ENCODE measurements at regions not wholly inside any gene's neighbourhood (a gene's known extent, or its start where the extent isn't known, plus 50 kb on each side); places are given as distances from the start of the nearest gene placed in this dataset.

GRCh38 chr5:7315118-7315517 lies 80.8 kb upstream of the ADCY2 start:
- no peak for DNase-seq (ENCODE audit: insufficient read length, low spot score)
- FAIRE-seq, result no peak

GRCh38 chr5:7317751-7318150 lies 78.2 kb upstream of the ADCY2 start:
- DNase-seq (ENCODE audit: insufficient read length, low spot score) (no peak), FAIRE-seq (no peak)
- TF ChIP-seq CTCF (IDR thresholded peaks at IDR 0.05; ENCODE audit: insufficient read depth, missing control alignments), result no peak

More at GRCh38 chr5:7315118-7315517, 80.8 kb upstream of the ADCY2 start:
- no peak for TF ChIP-seq CTCF (IDR thresholded peaks at IDR 0.05; ENCODE audit: insufficient read depth, missing control alignments)

- no peak for TF ChIP-seq CTCF (IDR thresholded peaks at IDR 0.05; ENCODE audit: insufficient read depth, missing control alignments)
- DNase-seq (ENCODE audit: insufficient read length, low spot score) (no peak), FAIRE-seq (no peak)
These were observed 75.1 kb upstream of the ADCY2 start for GRCh38 chr5:7320701-7321301.

- no peak for TF ChIP-seq CTCF (IDR thresholded peaks at IDR 0.05; ENCODE audit: insufficient read depth, missing control alignments)
These were observed 74.2 kb upstream of the ADCY2 start for GRCh38 chr5:7321724-7322123.

GRCh38 chr5:7324919-7325318 lies 71.0 kb upstream of the ADCY2 start:
- TF ChIP-seq CTCF (IDR thresholded peaks at IDR 0.05; ENCODE audit: insufficient read depth, missing control alignments), result no peak
- no peak for FAIRE-seq
- DNase-seq (ENCODE audit: insufficient read length, low spot score), result no peak

More at GRCh38 chr5:7321724-7322123, 74.2 kb upstream of the ADCY2 start:
- no peak for DNase-seq (ENCODE audit: insufficient read length, low spot score)
- no peak for FAIRE-seq

GRCh38 chr5:7325975-7326913 lies 69.7 kb upstream of the ADCY2 start:
- no peak for DNase-seq (ENCODE audit: insufficient read length, low spot score)
- no peak for FAIRE-seq
- TF ChIP-seq CTCF (IDR thresholded peaks at IDR 0.05; ENCODE audit: insufficient read depth, missing control alignments), result no peak

GRCh38 chr5:7329141-7329540 lies 66.8 kb upstream of the ADCY2 start:
- no peak for FAIRE-seq
- no peak for TF ChIP-seq CTCF (IDR thresholded peaks at IDR 0.05; ENCODE audit: insufficient read depth, missing control alignments)
- no peak for DNase-seq (ENCODE audit: insufficient read length, low spot score)

Data from D721Med (cell line).